ENCODE measurements at regions not wholly inside any gene's neighbourhood (a gene's known extent, or its start where the extent isn't known, plus 50 kb on each side); places are given as distances from the start of the nearest gene placed in this dataset.

GRCh38 chr4:176492646-176493302 is 173.0 kb downstream of the SPCS3 start:
- no peak overlapping the region for H3K4me3 ChIP-seq (ENCODE audit: low read length)
- no peak for TF ChIP-seq CTCF (IDR thresholded peaks at IDR 0.05; ENCODE audit: insufficient read depth, low read depth, low read length, missing control alignments)
- DNase-seq (ENCODE audit: low read depth): no peak

- no peak for DNase-seq (ENCODE audit: low read depth)
- no peak overlapping the region for H3K4me3 ChIP-seq (ENCODE audit: low read length)
- TF ChIP-seq CTCF (IDR thresholded peaks at IDR 0.05; ENCODE audit: insufficient read depth, low read depth, low read length, missing control alignments): no peak
These were observed 179.0 kb downstream of the SPCS3 start for GRCh38 chr4:176498617-176499256.

- no peak overlapping the region for H3K4me3 ChIP-seq (ENCODE audit: low read length)
- no peak for TF ChIP-seq CTCF (IDR thresholded peaks at IDR 0.05; ENCODE audit: insufficient read depth, low read depth, low read length, missing control alignments)
- no peak for DNase-seq (ENCODE audit: low read depth)
These were observed 179.8 kb downstream of the SPCS3 start for GRCh38 chr4:176499518-176499917.

- no peak for TF ChIP-seq CTCF (IDR thresholded peaks at IDR 0.05; ENCODE audit: insufficient read depth, low read depth, low read length, missing control alignments)
- DNase-seq (ENCODE audit: low read depth): no peak
- H3K4me3 ChIP-seq (ENCODE audit: low read length): no peak overlapping the region
These were observed 181.1 kb downstream of the SPCS3 start for GRCh38 chr4:176500894-176501293.

GRCh38 chr4:176504118-176504517 is 184.4 kb downstream of the SPCS3 start:
- DNase-seq (ENCODE audit: low read depth): no peak
- no peak for TF ChIP-seq CTCF (IDR thresholded peaks at IDR 0.05; ENCODE audit: insufficient read depth, low read depth, low read length, missing control alignments)
- H3K4me3 ChIP-seq (ENCODE audit: low read length): no peak overlapping the region

- DNase-seq (ENCODE audit: low read depth): no peak
These were observed 188.2 kb downstream of the SPCS3 start for GRCh38 chr4:176507845-176508533.

More at GRCh38 chr4:176507845-176508533, 188.2 kb downstream of the SPCS3 start:
- H3K4me3 ChIP-seq (ENCODE audit: low read length): no peak overlapping the region
- TF ChIP-seq CTCF (IDR thresholded peaks at IDR 0.05; ENCODE audit: insufficient read depth, low read depth, low read length, missing control alignments): no peak

Measured in epithelial cell of esophagus (primary cell).